ENCODE measurements at regions not wholly inside any gene's neighbourhood (a gene's known extent, or its start where the extent isn't known, plus 50 kb on each side); places are given as distances from the start of the nearest gene placed in this dataset.

DNA sequence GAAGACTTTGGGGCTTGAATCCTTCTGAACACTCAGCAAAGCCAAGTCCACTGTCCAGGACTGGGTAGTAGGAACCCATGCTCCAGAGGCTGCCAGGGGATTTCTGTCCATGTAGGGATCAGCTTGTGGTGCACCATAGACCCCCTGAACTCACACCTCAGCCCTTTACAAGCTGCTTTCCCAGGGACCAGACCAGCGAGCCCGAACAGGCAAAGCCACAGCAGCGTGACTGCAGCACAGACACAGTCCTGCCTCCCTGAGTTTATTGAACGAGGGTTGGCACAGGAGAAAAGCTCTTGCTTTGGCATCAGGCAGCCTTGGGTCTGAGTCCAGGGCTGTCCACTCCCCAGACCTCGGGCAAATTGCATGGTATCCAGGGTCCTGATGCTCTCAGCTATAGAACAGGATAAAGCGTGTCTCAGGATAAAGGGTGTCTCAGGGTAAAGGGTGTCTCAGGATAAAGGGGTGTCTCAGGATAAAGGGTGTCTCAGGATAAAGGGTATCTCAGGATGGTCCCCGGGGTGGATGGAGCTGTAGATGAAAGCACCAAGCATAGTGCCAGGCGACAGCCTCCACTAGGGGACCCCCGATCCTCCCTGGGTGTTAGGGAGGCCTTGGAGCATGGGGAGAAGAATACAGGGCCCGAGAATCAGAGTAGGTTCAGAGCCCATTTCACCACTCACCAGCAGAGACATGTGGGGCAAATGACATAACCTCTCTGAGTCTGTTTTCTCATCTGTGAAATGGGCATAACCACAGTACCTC, 648.8 kb downstream of the NPHP4 start:
- CTCF ChIA-PET = no interaction called here
- Mint-ChIP-seq H3K36me3 (ENCODE audit: low read depth) (no peaks in the 10 kb centered on the region), H3K27me3 (no peaks in the 10 kb centered on the region), H3K9me3 (no peaks in the 10 kb centered on the region), H3K4me1 (ENCODE audit: low read depth) (peaks cover 4% of the 10 kb centered on the region), H3K27ac (no peak overlapping the region), H3K4me3 (no peak overlapping the region)
- POLR2A ChIA-PET = interaction anchor here (0.6 to 0.7 kb wide), 2 partner anchors 45 to 93 kb away, joined by 3 to 5 read pairs; no protein-coding TSS in a partner anchor
- ATAC-seq = no peak
- no peak for TF ChIP-seq CTCF (IDR thresholded peaks at IDR 0.05)
- intact Hi-C loops (cut with micrococcal nuclease) = no loop called here
- DNase-seq = no peak

GRCh38 chr1:5342830-5343229, 649.4 kb downstream of the NPHP4 start:
- no peak overlapping the region for H3K27ac Mint-ChIP-seq
- no peak for TF ChIP-seq CTCF (IDR thresholded peaks at IDR 0.05)
- intact Hi-C loops (cut with micrococcal nuclease) = no loop called here
- no peak for ATAC-seq
- H3K4me3 Mint-ChIP-seq = no peak overlapping the region
- POLR2A ChIA-PET = interaction anchor here (0.6 to 0.7 kb wide), 2 partner anchors 46 to 93 kb away, joined by 3 to 5 read pairs; no protein-coding TSS in a partner anchor
- no peaks in the 10 kb centered on the region for H3K9me3 Mint-ChIP-seq
- no peaks in the 10 kb centered on the region for H3K27me3 Mint-ChIP-seq
- peaks cover 10% of the 10 kb centered on the region for H3K4me1 Mint-ChIP-seq (ENCODE audit: low read depth)
- H3K36me3 Mint-ChIP-seq (ENCODE audit: low read depth) = no peaks in the 10 kb centered on the region
- CTCF ChIA-PET = no interaction called here
- no peak for DNase-seq

- peaks cover 17% of the 10 kb centered on the region for H3K4me1 Mint-ChIP-seq (ENCODE audit: low read depth)
- ChIA-PET POLR2A (no interaction called here), CTCF (no interaction called here)
- ATAC-seq (no peak), DNase-seq (no peak)
- no peak overlapping the region for H3K4me3 Mint-ChIP-seq
- no peak overlapping the region for H3K27ac Mint-ChIP-seq
- TF ChIP-seq CTCF (IDR thresholded peaks at IDR 0.05) = no peak
- no peaks in the 10 kb centered on the region for H3K9me3 Mint-ChIP-seq
- H3K27me3 Mint-ChIP-seq = no peaks in the 10 kb centered on the region
- no peaks in the 10 kb centered on the region for H3K36me3 Mint-ChIP-seq (ENCODE audit: low read depth)
- intact Hi-C loops (cut with micrococcal nuclease) = no loop called here
Observed at GRCh38 chr1:5342172-5342571, 650.1 kb downstream of the NPHP4 start.

DNA sequence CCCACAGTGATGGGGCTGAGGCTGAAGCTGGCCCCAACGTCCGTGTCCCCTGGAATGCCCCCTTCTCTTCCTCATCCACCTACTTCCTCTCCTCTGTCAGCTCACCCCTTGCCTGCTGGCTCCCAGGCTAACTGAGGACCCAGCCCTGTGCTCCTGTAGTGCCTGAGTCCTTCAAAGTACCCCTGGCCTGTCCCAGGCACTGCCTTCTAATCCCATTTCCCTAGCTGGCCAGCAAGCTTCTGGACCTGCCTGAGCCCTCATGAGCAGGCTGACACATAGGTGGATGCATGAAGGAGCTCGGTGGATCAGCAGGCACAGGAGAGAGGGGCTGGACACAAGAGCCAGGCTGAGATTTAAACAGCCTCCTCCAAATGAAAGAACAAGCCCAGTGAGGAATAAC, 650.8 kb downstream of the NPHP4 start:
- intact Hi-C loops (cut with micrococcal nuclease) = no loop called here
- Mint-ChIP-seq H3K4me1 (ENCODE audit: low read depth) (peaks cover 19% of the 10 kb centered on the region), H3K4me3 (no peak overlapping the region), H3K27me3 (no peaks in the 10 kb centered on the region), H3K27ac (no peak overlapping the region), H3K9me3 (no peaks in the 10 kb centered on the region), H3K36me3 (ENCODE audit: low read depth) (no peaks in the 10 kb centered on the region)
- no peak for ATAC-seq
- no peak for TF ChIP-seq CTCF (IDR thresholded peaks at IDR 0.05)
- DNase-seq = no peak
- ChIA-PET CTCF (no interaction called here), POLR2A (interaction anchor here (1.2 kb wide), 1 partner anchor 10 kb away, joined by 3 read pairs; no protein-coding TSS in a partner anchor)

DNA sequence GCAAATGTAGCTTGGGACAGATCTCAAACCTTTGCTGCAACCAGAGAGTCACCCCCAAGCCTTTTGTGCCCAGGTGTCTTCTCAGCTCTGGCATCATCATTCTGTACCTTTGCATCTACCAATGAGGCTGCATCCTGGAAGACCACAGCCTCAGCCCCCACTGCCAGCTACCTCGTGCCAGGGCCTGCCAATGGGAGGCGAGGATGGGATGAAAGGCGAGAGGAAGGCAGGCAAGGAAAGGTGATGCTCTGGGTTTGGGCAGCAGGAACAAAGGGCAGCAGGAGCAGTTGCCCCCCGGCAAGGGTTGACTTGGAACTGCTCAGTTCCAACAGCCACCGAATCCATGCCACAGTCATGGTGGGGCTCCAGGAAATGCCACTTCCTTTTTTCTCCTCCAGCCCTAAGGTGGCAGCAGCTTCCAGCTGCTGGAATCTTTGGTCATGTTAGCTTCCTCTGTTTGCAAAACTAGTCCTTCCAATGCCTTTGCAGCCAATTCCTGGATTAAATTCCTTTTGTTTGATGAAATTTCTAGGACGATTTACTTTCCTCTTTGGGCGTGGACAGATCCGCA, 651.6 kb downstream of the NPHP4 start:
- Mint-ChIP-seq H3K9me3 (no peaks in the 10 kb centered on the region), H3K27ac (no peak overlapping the region), H3K36me3 (ENCODE audit: low read depth) (no peaks in the 10 kb centered on the region), H3K4me3 (no peak overlapping the region), H3K27me3 (no peaks in the 10 kb centered on the region), H3K4me1 (ENCODE audit: low read depth) (peaks cover 19% of the 10 kb centered on the region)
- no peak for TF ChIP-seq CTCF (IDR thresholded peaks at IDR 0.05)
- ChIA-PET POLR2A (interaction anchor here (1.2 kb wide), 1 partner anchor 11 kb away, joined by 3 read pairs; no protein-coding TSS in a partner anchor), CTCF (no interaction called here)
- ATAC-seq (no peak), DNase-seq (no peak)
- intact Hi-C loops (cut with micrococcal nuclease) = no loop called here

All from activated CD8-positive, alpha-beta T cell treated with anti-CD3 and anti-CD28 coated beads for 36 hours (primary cell).